A204.1 (cell line): ENCODE measurements at regions not wholly inside any gene's neighbourhood (a gene's known extent, or its start where the extent isn't known, plus 50 kb on each side); places are given as distances from the start of the nearest gene placed in this dataset.

ENCODE experiments used
- FAIRE-seq: peaks from 2 replicates; lab custom pipeline; 2012; peaks lifted over from hg19 to GRCh38; lab: Jason Lieb, UNC

GRCh38 chr3:102183623-102184022 is 251.2 kb upstream of the ZPLD1 start:
- FAIRE-seq, result no peak

GRCh38 chr3:102189541-102189940 is 245.3 kb upstream of the ZPLD1 start:
- FAIRE-seq, result no peak

GRCh38 chr3:102189956-102190723 is 244.7 kb upstream of the ZPLD1 start:
- no peak for FAIRE-seq

GRCh38 chr3:102192575-102192974 is 242.2 kb upstream of the ZPLD1 start:
- no peak for FAIRE-seq

DNA sequence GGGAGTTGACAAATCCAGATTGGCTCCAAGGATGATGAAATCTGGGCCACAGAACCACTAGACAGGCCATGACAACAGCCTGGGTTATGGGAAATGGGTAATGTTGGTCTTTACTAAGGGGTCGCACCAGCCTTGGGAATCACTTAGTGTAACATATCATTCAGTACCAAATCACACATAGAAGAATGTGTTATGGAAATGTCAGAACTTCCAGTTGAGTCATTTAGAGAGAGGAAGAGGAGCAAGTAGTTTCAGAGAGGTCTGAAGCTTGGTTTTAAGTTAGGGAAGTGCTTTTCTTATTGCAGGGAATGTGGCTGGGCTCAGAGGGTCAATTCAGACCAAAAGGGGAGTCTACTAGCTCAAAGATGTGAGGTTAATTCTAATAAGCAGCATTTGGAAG is 241.6 kb upstream of the ZPLD1 start:
- no peak for FAIRE-seq

- no peak for FAIRE-seq
These were observed 240.8 kb upstream of the ZPLD1 start for GRCh38 chr3:102194001-102194400.

GRCh38 chr3:102194760-102195159 is 240.1 kb upstream of the ZPLD1 start:
- no peak for FAIRE-seq

DNA sequence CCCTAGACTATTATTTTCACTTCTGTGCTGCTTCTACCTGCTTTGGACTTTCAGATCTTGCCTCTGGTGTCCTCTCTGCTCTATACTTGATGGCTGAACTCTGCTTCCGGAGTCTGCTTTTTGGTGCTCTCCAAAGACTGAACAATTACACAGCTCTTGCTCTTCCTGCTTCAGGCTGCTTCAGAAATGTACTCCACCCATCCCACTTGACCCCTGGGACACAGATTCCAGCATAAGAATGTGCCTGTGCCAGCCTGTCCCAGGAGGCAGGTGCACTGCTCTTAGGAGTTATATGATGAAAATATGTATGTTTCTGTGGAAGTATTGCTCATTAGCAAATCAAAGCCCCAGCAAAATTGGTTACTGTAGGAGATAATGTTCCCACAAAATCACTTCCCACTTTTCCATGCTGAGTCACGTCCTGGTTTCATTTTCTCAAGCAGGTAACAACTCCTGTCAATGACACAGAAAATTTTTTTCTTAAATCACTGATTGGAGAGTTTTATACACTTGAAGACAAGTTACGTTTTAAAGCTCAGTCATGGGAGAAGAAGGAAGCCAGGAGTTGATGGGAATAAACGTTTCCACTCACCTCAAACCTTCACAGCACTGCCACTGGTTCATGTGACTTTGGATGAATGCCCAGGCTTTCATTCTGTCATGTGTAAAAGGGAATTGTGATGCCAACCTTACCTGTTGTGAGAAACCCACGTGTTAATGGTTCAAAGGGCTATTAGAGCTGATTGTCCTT is 239.4 kb upstream of the ZPLD1 start:
- FAIRE-seq, result no peak

DNA sequence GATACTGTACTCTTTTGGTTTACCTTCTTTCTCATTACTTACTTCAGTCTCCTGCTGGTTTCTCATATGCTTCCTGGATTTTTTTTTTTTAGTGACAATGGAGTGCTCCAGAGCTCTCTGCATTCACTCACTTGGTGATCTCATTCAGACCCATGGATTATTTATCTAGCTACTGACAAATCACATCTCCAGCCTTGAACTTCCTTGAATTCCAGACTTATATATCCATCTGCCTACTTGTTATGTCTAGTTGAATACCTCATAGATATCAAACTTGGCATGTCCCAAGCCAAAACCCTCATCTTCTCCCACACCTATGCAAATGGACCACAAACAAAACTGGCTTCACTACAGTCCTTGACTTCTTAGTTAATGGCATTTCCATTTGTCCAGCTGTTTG is 234.7 kb upstream of the ZPLD1 start:
- FAIRE-seq, result no peak

DNA sequence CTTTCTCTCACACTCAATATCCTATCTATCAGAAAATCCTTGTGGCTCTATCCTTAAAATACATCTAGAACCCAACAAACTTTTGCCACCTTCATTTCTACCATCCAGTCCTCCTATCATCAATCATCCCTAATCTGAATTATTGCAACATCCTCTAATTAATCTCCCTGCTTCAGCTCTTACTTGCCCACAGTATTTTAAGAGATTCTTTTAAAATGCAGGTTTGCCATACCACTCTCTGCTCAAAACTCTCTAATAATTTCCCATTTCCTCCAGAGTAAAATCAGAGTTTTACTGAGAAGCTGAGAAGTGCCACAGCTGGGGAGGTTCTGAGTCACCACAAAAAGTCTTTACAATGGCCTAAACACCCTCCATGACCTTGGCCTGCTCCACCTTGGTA is 234.3 kb upstream of the ZPLD1 start:
- FAIRE-seq, result no peak

GRCh38 chr3:102205647-102206046 is 229.2 kb upstream of the ZPLD1 start:
- no peak for FAIRE-seq

DNA sequence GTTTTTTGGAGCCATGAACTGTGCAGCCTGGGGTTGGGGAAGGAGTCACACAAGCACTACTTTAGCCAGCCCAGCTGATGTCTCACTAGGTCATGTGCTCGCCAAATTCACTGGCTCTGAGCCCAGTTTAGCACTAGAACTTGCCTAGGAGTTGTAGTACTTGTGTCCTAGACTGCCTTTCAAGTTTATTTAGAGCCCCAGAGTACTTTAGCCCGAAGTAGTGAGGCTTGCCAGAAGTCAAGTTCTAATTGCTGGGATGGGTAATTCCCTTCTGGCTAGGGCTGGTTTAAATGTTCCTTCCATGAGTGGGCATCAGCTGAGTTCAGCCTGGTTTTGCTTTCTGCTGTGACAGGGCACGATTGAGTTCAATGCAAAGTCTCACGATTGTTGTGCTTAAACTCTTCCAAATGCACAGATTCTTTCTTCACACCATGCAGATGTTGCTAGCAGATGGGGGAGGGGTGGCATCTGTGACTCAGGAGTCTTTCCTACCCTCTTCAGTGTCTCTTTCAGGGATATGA is 228.2 kb upstream of the ZPLD1 start:
- FAIRE-seq, result no peak

DNA sequence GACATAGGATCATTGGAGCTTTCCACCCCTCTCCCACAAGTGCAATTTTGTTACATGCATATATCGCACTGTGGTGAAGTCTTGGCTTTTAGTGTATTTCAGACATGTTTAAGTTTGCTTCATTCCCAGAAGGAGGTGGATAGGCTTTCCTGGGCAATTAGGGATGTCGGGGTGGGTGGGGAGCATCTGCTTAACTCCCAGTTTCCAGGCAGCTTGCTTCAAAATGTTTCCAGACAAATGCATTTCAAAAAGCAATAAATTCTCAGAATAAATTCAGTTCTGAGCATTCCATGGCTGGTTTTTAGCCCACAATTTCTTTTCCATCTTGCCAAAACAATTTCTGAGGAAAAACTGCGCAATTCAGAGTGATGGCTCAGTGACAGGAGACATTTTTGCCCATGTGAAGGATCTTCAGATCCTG is 227.7 kb upstream of the ZPLD1 start:
- no peak for FAIRE-seq

DNA sequence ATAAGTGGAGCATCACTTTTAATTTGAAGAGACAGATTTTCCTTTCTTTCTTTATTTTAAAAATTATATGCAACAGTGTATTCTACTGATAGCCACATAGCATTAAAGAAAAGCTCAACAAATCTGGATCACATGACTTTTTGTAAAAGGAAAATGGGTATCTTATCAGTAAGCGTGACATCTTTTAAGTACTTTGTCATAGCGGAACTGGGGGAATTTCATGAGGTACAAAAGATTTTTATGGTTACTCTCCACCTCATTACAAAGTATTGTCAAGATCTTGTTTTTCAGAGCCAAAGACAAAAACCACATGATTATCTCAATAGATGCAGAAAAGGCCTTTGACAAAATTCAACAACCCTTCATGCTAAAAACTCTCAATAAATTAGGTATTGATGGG is 219.6 kb upstream of the ZPLD1 start:
- FAIRE-seq, result no peak

- FAIRE-seq, result no peak
These were observed 211.7 kb upstream of the ZPLD1 start for GRCh38 chr3:102223132-102223531.

DNA sequence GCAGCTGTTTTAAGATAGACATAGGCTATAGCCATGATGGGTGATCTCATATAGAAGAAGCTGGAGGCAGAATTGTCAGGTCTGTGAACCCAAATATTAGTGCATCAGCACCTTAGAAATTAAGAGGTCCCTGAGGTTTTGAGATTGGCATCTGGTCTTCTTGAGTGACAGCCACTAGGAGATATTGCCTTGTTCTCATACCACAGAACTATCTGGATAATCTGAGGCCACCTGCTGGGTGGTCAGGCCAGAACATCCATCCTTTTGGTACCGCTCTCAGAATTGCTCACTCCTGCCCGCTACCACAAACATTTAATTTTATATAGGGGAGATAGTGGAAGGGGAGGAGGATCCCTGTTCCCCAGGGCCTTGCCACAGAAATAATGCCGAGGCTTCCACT is 210.6 kb upstream of the ZPLD1 start:
- no peak for FAIRE-seq

GRCh38 chr3:102225005-102225404 is 209.8 kb upstream of the ZPLD1 start:
- FAIRE-seq, result no peak

DNA sequence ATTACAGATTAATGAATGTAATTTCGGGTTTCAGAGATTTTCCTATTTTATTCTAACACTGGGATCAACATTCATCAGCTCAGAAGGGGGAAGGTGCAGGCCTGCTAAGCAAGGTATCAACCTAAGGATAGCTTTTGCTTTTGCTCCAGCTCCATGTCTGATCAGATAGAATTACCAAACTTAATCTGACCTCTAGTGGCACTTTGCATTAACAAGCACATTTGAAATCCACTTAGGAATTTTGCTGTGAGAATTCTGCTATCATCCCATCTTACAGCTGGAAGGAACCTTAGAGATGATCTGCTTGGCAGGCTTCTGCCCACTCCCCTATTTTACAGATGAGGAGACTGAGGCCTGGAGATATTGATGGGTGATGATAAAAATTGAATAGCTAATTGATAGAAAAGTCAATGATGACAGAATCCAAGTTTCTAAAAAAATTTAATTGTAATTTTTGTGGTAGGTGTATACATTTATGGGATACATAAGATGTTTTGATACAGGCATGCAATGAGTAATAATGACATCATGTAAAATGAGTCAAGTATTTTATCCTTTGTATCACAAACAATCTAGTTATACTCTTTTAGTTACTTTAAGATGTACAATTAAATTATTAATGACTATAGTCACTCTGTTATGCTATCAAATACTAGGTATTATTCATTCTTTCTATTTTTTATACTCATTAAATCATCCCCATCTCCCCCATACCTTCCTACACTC is 209.2 kb upstream of the ZPLD1 start:
- no peak for FAIRE-seq

DNA sequence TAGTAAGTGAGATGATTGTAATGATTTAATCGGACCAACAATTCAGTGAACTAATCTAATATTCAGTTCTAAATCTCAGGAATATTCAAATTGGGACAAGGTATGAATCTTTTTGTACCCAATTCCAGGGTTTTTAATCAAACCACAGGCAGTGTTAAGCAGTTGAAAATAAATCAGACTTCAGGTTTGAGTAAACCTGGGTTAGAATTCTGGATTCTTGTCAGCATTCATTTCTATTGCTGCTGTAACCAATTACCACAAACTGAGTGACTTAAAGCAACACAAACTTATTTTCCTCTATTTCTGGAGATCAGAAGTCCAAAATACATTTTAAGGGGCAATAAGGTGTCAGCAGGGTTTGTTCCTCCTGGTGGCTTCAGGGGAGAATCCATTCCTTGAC is 208.4 kb upstream of the ZPLD1 start:
- FAIRE-seq, result no peak

GRCh38 chr3:102229062-102229655 is 205.7 kb upstream of the ZPLD1 start:
- FAIRE-seq, result peak; percentile 86

DNA sequence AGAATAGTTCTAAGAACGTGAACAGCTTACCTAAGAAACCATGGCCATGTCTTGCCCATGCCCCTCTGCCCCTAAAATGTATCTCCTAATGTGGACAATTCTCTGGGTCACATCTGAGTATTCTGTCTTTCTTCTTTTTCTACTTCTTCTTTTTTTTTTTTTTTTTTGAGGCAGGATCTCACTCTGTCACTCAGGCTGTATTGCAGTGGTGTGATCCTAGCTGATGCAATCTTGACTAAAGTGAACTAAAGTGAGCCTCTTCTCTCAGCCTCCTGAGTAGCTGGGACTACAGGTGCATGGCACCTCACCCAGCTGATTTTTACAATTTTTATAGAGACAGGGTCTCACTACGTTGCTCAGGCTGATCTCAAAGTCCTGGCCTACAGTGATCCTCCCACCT is 204.8 kb upstream of the ZPLD1 start:
- no peak for FAIRE-seq

DNA sequence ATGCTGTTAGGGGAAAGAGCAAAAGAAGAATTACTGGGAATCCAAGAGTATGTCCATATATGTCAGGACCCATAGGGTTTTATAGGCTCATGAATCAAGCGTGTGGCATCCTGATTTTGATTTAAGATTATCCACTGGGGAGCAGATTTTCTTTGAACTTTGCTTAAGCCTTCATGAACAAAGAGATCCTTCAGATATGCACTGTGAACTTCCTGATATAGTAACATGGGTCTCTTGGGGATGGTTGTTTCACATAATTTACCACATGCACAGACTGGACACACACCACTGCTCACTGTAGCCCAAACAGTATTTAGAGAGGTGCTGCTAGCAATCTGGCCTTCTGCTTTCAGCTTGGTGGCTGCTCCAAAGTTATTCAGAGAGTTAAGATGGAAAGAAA is 200.9 kb upstream of the ZPLD1 start:
- no peak for FAIRE-seq

- no peak for FAIRE-seq
These were observed 199.1 kb upstream of the ZPLD1 start for GRCh38 chr3:102235679-102236078.
